ENCODE measurements at regions not wholly inside any gene's neighbourhood (a gene's known extent, or its start where the extent isn't known, plus 50 kb on each side); places are given as distances from the start of the nearest gene placed in this dataset.

GRCh38 chr9:82601293-82601771 lies 461.6 kb downstream of the RASEF start:
- POLR2A ChIA-PET: no interaction called here
- H3K4me3 ChIP-seq (ENCODE audit: low read depth, low read length): no peak overlapping the region
- CTCF ChIA-PET: interaction anchor here (0.8 to 1.2 kb wide), 3 partner anchors 51 to 357 kb away, joined by 4 to 6 read pairs (median 5); no protein-coding TSS in a partner anchor
- no peak for TF ChIP-seq ZNF175 (tag by site-specific recombination; IDR thresholded peaks at IDR 0.05)
- no peak for TF ChIP-seq SCRT1 (tag by site-specific recombination; IDR thresholded peaks at IDR 0.05; ENCODE audit: borderline replicate concordance)
- no peak for TF ChIP-seq SP3 (tag by site-specific recombination; IDR thresholded peaks at IDR 0.05)
- no peak for TF ChIP-seq ZNF623 (tag by site-specific recombination; IDR thresholded peaks at IDR 0.05)
- TF ChIP-seq ZNF449 (tag by site-specific recombination; IDR thresholded peaks at IDR 0.05): no peak
- TF ChIP-seq KLF8 (tag by site-specific recombination; IDR thresholded peaks at IDR 0.05): no peak
- no peak for TF ChIP-seq SETDB1 (IDR thresholded peaks at IDR 0.05; ENCODE audit: insufficient read length, low read length)
- TF ChIP-seq REST (tag by site-specific recombination; IDR thresholded peaks at IDR 0.05): no peak
- no peak for TF ChIP-seq ZBTB7A (tag by site-specific recombination; IDR thresholded peaks at IDR 0.05; ENCODE audit: low read depth)
- TF ChIP-seq ZNF2 (tag by site-specific recombination; IDR thresholded peaks at IDR 0.05): no peak
- TF ChIP-seq ZNF354C (tag by site-specific recombination; IDR thresholded peaks at IDR 0.05; ENCODE audit: borderline replicate concordance, low read depth): no peak
- H3K9me3 ChIP-seq (ENCODE audit: control insufficient read depth, insufficient read depth, low read depth, low read length): no peaks in the 10 kb centered on the region
- peaks cover 25% of the 10 kb centered on the region for H3K4me1 ChIP-seq (ENCODE audit: control insufficient read depth, insufficient read depth, low read length)
- no peaks in the 10 kb centered on the region for H3K36me3 ChIP-seq (ENCODE audit: control insufficient read depth in 2 of 2, insufficient read depth in 1 of 2, low read length in 2 of 2)
- H3K27ac ChIP-seq (ENCODE audit: extremely low read depth, low read depth, low read length): no peak overlapping the region

- Histone ChIP-seq H3K9me3 (ENCODE audit: control insufficient read depth, insufficient read depth, low read depth, low read length) (no peaks in the 10 kb centered on the region), H3K27ac (ENCODE audit: extremely low read depth, low read depth, low read length) (no peak overlapping the region), H3K36me3 (ENCODE audit: control insufficient read depth in 2 of 2, insufficient read depth in 1 of 2, low read length in 2 of 2) (no peaks in the 10 kb centered on the region), H3K4me3 (ENCODE audit: low read depth, low read length) (no peak overlapping the region), H3K4me1 (ENCODE audit: control insufficient read depth, insufficient read depth, low read length) (peaks cover 12% of the 10 kb centered on the region; the same call in 1 of the 2 replicates)
- ChIA-PET POLR2A (no interaction called here), CTCF (interaction anchor here (0.5 to 8.0 kb wide), 12 partner anchors 8 to 1722 kb away, joined by 3 to 83 read pairs (median 5); no protein-coding TSS in a partner anchor)
- TF ChIP-seq ZNF629 (tag by site-specific recombination; IDR thresholded peaks at IDR 0.05) (no peak), ZNF138 (tag by site-specific recombination; IDR thresholded peaks at IDR 0.05; ENCODE audit: borderline replicate concordance) (no peak), ZNF610 (tag by site-specific recombination; IDR thresholded peaks at IDR 0.05; ENCODE audit: borderline replicate concordance) (no peak), ZNF148 (tag by site-specific recombination; IDR thresholded peaks at IDR 0.05; ENCODE audit: borderline replicate concordance) (no peak), PRDM4 (tag by site-specific recombination; IDR thresholded peaks at IDR 0.05) (no peak), PRDM2 (tag by site-specific recombination; IDR thresholded peaks at IDR 0.05; ENCODE audit: borderline replicate concordance) (no peak)
These were observed 457.8 kb downstream of the RASEF start for GRCh38 chr9:82604947-82605656.
